Fibroblast of villous mesenchyme (primary cell): ENCODE measurements at regions not wholly inside any gene's neighbourhood (a gene's known extent, or its start where the extent isn't known, plus 50 kb on each side); places are given as distances from the start of the nearest gene placed in this dataset.

Experiments used
- DNase-seq: peaks from one replicate; pipeline ENCODE4 v3.0.0-alpha.2; 2010; ENCODE audit warnings: low read depth
- H3K4me3 ChIP-seq: 2 replicates; pipeline ENCODE4 v1.5.1; 2011; ENCODE audit warnings: low read depth, mild to moderate bottlenecking, low read length
- TF ChIP-seq, protein P1 (sequence below): IDR thresholded peaks from 2 replicates; pipeline ENCODE4 v1.5.1; 2012; ENCODE audit warnings: low read depth, mild to moderate bottlenecking, low read length; ENCODE audit not compliant: insufficient read depth

DNA sequence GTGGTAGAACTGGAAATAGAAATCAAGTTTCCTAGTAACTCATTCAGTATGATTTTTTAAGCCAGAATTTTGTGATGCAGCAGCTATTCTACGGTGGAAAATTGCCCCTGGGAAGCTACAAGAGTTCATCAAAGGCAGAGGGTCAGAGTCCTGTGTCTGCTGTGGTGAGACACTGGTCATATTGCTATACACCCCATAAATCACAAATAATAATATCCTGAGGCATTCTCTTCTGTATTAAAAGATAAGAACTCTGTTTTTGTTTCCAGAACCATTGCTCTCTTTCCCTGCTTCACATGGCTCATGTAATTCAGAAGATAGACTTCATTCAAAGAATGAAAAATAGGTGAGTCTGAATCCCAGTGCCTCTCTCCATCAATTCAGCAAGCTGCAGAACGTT, 188.8 kb upstream of the NOCT start:
- DNase-seq = no peak
- no peak overlapping the region for H3K4me3 ChIP-seq
- TF ChIP-seq, protein P1, sequence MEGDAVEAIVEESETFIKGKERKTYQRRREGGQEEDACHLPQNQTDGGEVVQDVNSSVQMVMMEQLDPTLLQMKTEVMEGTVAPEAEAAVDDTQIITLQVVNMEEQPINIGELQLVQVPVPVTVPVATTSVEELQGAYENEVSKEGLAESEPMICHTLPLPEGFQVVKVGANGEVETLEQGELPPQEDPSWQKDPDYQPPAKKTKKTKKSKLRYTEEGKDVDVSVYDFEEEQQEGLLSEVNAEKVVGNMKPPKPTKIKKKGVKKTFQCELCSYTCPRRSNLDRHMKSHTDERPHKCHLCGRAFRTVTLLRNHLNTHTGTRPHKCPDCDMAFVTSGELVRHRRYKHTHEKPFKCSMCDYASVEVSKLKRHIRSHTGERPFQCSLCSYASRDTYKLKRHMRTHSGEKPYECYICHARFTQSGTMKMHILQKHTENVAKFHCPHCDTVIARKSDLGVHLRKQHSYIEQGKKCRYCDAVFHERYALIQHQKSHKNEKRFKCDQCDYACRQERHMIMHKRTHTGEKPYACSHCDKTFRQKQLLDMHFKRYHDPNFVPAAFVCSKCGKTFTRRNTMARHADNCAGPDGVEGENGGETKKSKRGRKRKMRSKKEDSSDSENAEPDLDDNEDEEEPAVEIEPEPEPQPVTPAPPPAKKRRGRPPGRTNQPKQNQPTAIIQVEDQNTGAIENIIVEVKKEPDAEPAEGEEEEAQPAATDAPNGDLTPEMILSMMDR = no peak

DNA sequence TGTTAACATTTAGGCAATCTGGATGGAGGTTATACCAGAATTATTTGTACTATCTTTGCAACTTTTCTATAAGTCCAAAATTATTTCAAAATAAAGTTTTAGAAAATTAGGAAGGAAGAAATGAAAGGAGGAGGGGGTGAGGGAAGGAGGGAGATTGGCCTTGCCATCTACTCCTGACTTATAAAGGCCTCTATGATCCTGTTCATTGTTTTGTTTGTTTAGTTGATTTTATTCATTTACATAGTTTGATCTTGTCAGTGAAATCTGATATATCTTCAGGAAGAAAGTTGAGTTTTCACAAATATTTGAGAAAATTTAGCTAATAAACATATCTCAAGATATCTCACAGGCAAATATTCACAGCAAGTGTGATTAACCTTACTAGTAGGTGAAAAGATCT, 189.3 kb upstream of the NOCT start:
- TF ChIP-seq, protein P1 = no peak
- no peak for DNase-seq
- H3K4me3 ChIP-seq = no peak overlapping the region

DNA sequence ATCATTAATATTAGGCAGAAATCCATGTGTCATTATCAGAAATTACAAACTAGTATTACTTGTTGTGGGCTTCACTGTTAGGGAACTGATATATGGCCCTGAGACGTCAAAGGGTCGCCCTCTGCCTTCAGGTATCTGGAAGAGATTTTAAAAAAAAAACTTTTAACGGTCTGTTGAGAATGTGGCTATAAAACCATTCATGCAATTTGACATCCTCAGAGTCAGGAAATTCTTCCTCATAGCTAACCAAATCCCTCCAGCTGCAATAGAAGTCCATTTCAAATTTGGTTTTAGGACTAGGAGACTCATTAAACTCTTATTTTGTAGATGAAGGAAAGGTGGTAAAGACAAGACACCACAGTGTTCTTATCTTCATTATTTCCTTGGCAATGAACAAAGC, 194.2 kb upstream of the NOCT start:
- no peak overlapping the region for H3K4me3 ChIP-seq
- no peak for DNase-seq
- TF ChIP-seq, protein P1 = no peak

DNA sequence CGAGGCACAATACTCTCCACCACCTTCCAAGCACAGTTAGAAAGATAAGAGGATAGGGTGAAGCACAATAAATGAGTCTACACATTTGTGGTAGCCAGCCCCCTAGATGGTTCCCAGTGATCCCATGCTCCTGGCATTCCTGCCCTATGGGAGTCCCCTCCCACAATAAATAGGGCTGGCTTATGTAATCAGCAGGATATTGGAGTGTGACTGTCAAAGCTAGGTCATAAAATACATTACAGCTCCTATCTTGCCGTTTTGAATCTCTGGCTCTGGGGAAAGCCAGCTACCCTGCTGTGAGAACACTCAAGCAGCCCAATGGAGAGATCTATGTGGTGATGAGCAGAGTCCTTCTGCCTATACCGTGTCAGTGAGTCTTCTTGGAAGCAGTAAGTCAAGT, 198.7 kb upstream of the NOCT start:
- no peak overlapping the region for H3K4me3 ChIP-seq
- TF ChIP-seq, protein P1 = no peak
- no peak for DNase-seq

DNA sequence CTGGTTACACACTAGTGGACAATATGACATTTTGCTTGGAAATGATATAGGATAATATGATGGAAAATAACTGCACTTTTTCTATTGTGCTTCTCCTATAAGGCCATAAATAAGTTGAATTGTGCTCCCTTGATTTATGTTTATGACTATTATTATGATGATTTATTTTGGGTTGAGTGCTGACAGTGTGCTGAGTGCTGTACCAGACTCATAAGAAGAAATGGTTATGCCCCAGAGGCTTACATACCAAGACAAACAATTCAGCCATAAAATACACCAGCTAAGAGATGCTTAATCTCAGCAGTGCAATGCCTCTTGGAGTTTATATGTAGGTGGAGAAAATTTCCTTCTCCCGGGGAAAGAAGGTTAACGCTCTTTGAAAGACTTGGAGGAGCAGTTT, 199.8 kb upstream of the NOCT start:
- no peak for DNase-seq
- TF ChIP-seq, protein P1 = no peak
- H3K4me3 ChIP-seq = no peak overlapping the region

DNA sequence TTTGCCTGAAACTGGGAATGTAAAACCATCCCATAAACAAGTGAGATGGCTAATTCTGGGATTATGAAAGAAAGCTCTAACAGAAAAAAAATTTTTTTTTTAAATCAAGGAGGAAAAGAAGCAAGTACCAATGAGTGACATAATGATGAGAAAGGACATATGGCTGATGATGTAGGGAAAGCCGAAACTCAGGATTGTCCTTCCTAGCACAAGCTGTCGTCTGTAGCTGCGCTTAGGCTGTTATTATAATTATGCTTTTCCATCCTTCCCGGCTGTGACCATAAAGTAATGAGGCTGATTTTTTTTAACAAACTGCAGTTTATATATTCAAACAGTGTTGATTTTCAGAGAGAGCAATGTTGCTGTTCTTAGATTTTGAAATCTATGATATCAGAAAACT, 209.8 kb upstream of the NOCT start:
- H3K4me3 ChIP-seq = no peak overlapping the region
- no peak for DNase-seq
- TF ChIP-seq, protein P1 = no peak

DNA sequence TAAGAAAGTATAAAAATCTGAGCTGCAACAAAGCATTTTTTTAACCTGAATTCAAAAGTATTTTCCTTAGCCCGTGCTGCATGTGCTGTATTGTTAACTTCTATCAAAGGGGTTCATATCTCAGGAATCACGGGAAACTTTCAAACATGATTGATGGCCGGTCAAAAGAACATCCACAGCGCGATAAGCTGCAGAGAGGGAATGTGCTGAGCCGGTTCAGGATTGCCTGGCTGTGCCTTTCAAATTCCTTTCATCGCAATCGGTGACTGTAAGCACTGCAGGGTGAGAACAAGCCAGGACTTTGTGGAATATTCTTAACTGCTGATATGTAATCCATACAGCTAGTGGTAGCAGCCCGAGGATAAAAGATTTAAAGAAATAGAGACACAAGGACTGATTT, 210.9 kb upstream of the NOCT start:
- DNase-seq = no peak
- TF ChIP-seq, protein P1 = no peak
- no peak overlapping the region for H3K4me3 ChIP-seq
